Activated CD4-positive, CD25-positive, alpha-beta regulatory T cell treated with anti-CD3 and anti-CD28 coated beads, Interleukin-2, amount 50 U/mL, for 16 hours (primary cell): ENCODE measurements at regions not wholly inside any gene's neighbourhood (a gene's known extent, or its start where the extent isn't known, plus 50 kb on each side); places are given as distances from the start of the nearest gene placed in this dataset.

Source experiments
- DNase-seq: peaks from one replicate; pipeline ENCODE4 v3.0.0-alpha.2; 2020; ENCODE audit warnings: low read depth, low spot score

GRCh38 chr10:4663162-4663992 lies 162.6 kb upstream of the AKR1E2 start:
- no peak for DNase-seq

- no peak for DNase-seq
Observed at GRCh38 chr10:4662576-4663161, 163.3 kb upstream of the AKR1E2 start.

- no peak for DNase-seq
Observed at GRCh38 chr10:4661511-4662255, 164.3 kb upstream of the AKR1E2 start.

GRCh38 chr10:4658777-4659176 lies 167.2 kb upstream of the AKR1E2 start:
- no peak for DNase-seq

- peak; percentile 23 for DNase-seq
Observed at GRCh38 chr10:4656576-4657194, 169.3 kb upstream of the AKR1E2 start.

- DNase-seq: no peak
Observed at GRCh38 chr10:4655879-4656278, 170.1 kb upstream of the AKR1E2 start.

- DNase-seq: no peak
Observed at GRCh38 chr10:4655406-4655805, 170.6 kb upstream of the AKR1E2 start.

GRCh38 chr10:4654496-4654895 lies 171.5 kb upstream of the AKR1E2 start:
- no peak for DNase-seq

GRCh38 chr10:4653160-4653559 lies 172.8 kb upstream of the AKR1E2 start:
- no peak for DNase-seq

- DNase-seq: peak; percentile 14
Observed at GRCh38 chr10:4652111-4653010, 173.6 kb upstream of the AKR1E2 start.

- no peak for DNase-seq
Observed at GRCh38 chr10:4651404-4652037, 174.5 kb upstream of the AKR1E2 start.

GRCh38 chr10:4650582-4650981 lies 175.4 kb upstream of the AKR1E2 start:
- no peak for DNase-seq

- DNase-seq: no peak
Observed at GRCh38 chr10:4649886-4650508, 176.0 kb upstream of the AKR1E2 start.

- DNase-seq: no peak
Observed at GRCh38 chr10:4649471-4649870, 176.5 kb upstream of the AKR1E2 start.

GRCh38 chr10:4648999-4649398 lies 177.0 kb upstream of the AKR1E2 start:
- no peak for DNase-seq

GRCh38 chr10:4647109-4647785 lies 178.8 kb upstream of the AKR1E2 start:
- no peak for DNase-seq

GRCh38 chr10:4646547-4646946 lies 179.5 kb upstream of the AKR1E2 start:
- no peak for DNase-seq

- DNase-seq: no peak
Observed at GRCh38 chr10:4645836-4646235, 180.2 kb upstream of the AKR1E2 start.

GRCh38 chr10:4643471-4643870 lies 182.5 kb upstream of the AKR1E2 start:
- DNase-seq: no peak

- no peak for DNase-seq
Observed at GRCh38 chr10:4639960-4640359, 186.0 kb upstream of the AKR1E2 start.
